ENCODE measurements at regions not wholly inside any gene's neighbourhood (a gene's known extent, or its start where the extent isn't known, plus 50 kb on each side); places are given as distances from the start of the nearest gene placed in this dataset.

- H3K4me3 ChIP-seq (ENCODE audit: low read depth, low read length) = no peak overlapping the region
- no peak for DNase-seq (ENCODE audit: low read depth, low spot score)
- ChIA-PET CTCF (interaction anchor here (0.9 to 6.3 kb wide), 2 partner anchors 20 to 24 kb away, joined by 4 to 43 read pairs; no protein-coding TSS in a partner anchor), POLR2A (no interaction called here)
- TF ChIP-seq CTCF (IDR thresholded peaks at IDR 0.05; ENCODE audit: insufficient read depth, low read length, missing control alignments) = no peak
Measured at GRCh38 chr1:23613191-23614031, 54.1 kb upstream of the ID3 start.

- H3K4me3 ChIP-seq (ENCODE audit: low read depth, low read length) = no peak overlapping the region
- TF ChIP-seq CTCF (IDR thresholded peaks at IDR 0.05; ENCODE audit: insufficient read depth, low read length, missing control alignments) = no peak
- DNase-seq (ENCODE audit: low read depth, low spot score) = no peak
- POLR2A ChIA-PET = no interaction called here
- CTCF ChIA-PET = interaction anchor here (2.2 to 6.3 kb wide), 2 partner anchors 22 to 67 kb away, joined by 9 to 43 read pairs; no protein-coding TSS in a partner anchor
Measured at GRCh38 chr1:23611601-23612327, 52.5 kb upstream of the ID3 start.

DNA sequence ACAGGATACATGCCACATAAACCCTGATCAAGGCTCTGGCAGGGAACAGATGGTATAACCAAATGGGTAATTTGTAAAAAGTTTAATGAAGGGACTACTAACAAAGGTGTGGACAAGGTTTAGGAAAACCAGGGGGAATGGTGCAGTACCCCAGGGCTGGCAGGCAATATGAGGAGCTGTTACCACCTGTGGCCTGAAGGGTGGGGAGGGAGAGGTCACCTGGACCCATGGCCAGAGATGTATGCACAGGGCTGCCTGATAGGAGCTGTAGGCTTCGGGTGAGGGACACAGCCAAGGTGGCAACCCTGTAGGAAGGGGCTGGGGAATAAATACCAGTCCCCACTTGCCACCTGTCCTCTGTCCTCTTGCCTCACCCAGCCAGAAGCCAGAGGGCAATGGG lies 51.4 kb upstream of the ID3 start:
- CTCF ChIA-PET = interaction anchor here (2.2 to 6.3 kb wide), 2 partner anchors 23 to 66 kb away, joined by 9 to 43 read pairs; no protein-coding TSS in a partner anchor
- POLR2A ChIA-PET = no interaction called here
- TF ChIP-seq CTCF (IDR thresholded peaks at IDR 0.05; ENCODE audit: insufficient read depth, low read length, missing control alignments) = no peak
- DNase-seq (ENCODE audit: low read depth, low spot score) = no peak
- H3K4me3 ChIP-seq (ENCODE audit: low read depth, low read length) = no peak overlapping the region

DNA sequence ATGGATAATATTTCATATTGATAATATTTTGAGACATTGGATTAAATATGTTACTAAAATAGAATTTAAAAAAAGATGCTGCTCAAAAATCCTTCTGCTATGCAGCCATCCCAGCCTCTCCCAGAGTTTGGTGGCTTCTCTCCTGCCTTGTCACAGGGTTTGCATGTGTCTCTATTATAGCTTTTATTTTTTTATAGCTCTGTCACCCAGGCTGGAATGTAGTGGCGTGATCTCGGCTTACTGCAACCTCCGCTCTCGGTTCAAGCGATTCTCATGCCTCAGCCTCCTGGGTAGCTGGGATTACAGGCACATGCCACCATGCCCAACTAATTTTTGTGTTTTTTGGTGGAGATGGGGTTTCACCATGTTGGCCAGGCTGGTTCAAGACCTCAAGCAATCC lies 50.7 kb upstream of the ID3 start:
- DNase-seq (ENCODE audit: low read depth, low spot score) = no peak
- no peak for TF ChIP-seq CTCF (IDR thresholded peaks at IDR 0.05; ENCODE audit: insufficient read depth, low read length, missing control alignments)
- CTCF ChIA-PET = interaction anchor here (0.9 to 6.3 kb wide), 3 partner anchors 24 to 65 kb away, joined by 6 to 43 read pairs (median 9); no protein-coding TSS in a partner anchor
- no peak overlapping the region for H3K4me3 ChIP-seq (ENCODE audit: low read depth, low read length)
- POLR2A ChIA-PET = no interaction called here
